Bone marrow (tissue), 2 donors: ENCODE measurements at regions not wholly inside any gene's neighbourhood (a gene's known extent, or its start where the extent isn't known, plus 50 kb on each side); places are given as distances from the start of the nearest gene placed in this dataset.

Experiments used
- DNase-seq, 2 donors: peaks; one replicate each; lab custom pipeline; 2025; lab: John Stamatoyannopoulos, UW

DNA sequence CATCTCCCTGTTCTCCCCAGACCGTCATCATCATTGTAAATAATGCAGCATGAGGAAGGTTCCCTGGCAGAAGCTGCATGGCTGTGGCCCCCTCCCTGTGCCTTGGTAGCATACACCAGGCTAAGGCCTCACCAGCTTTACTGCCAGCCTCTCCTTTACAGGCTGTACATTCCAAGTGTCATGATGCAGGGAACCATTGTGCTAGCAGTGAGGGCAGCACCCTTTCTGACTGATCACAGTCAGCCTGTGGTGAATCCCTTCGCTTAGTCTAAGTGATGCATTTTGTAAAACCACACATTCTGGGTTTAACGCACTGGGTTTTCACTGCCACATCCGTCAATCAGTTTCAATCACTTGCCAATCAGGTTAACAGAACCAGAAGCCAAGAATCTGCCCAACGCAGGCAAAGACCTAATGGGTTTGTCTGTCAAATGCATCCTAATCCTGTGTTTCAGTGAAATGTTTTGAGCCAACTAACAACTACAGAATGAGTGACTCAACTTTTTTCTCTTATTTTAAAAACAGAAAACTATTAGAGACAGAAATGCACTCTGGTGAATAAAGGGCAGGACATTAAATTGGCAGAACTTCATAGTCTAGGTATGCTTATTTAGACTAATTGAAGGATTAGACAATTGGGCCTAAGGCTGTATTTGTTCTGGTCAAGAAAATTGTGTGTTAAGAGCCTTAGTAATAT, 225.9 kb upstream of the DPH6 start:
- DNase-seq, result no peak

DNA sequence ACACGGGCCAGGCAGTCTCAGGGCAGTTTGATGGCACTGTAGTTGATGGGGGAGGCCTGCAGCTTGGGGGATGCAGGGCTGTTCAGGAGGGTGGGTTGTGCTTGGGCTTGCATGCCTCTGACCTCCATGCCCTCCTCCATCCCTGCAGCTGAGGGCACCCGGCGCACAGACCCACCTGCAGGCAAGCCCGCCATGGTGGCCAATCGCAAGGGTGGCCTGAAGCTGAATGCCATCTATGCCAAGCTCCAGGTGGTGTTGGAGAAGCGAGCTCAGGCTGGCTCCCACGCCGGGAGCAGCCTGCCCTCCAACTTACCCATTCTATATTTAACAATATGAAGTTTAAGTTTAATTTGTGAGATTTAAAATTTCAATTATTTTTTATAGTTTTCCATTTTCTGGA, 228.7 kb upstream of the DPH6 start:
- DNase-seq, result no peak

DNA sequence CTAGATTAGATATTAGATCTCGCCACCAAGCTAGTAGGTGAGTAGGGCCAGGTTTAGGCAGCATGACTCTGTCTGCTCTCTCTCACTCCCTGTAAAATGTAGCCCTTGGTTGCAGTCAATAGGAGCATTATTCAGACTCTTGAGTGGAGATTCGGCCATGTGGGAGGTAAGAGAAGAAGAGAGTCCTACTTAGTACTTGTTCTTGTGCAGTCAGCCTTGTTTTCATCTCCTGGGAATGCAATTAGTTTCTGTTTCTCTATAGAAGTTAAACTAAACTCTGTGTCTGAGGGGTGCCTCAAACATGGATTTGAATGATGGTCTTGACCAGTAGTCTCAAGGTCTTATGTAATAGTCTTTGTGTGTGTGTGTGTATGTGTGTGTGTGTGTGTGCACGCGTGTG, 229.5 kb upstream of the DPH6 start:
- DNase-seq, result no peak

DNA sequence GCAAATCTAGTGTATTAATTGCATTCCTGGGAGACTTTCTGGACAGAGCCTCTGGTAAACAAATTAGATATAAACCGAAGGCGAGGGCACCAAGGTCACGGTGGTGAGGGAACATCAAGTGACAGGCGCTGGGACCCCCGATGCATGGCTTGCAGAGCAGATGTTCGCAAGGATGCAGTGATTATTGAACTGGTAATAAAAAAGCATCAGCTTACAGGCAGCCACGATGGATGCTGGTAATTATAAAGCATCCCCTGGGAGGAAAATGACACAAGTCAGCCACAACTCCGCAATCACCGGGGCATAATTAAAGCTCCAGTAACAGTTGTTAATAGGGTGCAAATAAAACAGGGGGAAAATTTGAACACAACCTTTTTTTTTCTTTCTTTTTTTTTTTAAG, 231.1 kb upstream of the DPH6 start:
- DNase-seq, result no peak

DNA sequence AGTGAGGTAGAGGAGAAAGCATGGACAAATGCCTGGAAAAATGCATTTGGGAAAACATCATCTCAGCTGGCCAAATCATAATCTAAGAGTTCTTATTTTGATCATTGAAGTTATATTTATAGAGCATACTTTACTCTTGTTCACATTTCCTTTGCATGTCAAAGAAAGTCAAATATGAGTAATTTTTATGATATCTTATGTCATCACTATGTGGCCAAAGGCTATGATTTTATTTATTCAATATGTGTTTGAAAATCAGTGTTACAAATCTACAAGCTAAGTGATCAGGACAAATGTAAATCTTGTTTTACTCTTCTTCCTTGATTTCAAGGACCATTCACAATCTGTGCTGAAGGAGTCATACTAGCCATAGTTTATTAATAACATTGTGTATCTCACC, 237.2 kb upstream of the DPH6 start:
- DNase-seq, result no peak

DNA sequence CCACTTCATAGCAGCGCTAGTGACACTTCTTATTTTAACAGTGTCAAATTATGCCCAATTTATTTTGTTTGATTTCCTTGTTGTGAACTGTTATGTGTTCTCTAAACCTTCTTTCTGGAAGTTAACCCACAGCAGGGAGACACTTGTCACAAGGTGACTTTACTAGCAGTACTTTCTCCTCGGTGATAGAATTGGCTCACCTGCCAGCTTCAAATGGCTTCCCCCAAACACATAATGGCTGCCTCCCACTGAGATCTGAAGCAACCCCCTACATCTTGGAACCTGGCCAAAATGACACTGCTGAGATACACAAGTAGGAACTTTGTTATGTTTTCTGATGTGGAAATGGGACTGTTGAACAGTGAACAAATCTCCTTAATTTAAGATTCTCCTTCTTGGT, 238.8 kb upstream of the DPH6 start:
- DNase-seq, result no peak

DNA sequence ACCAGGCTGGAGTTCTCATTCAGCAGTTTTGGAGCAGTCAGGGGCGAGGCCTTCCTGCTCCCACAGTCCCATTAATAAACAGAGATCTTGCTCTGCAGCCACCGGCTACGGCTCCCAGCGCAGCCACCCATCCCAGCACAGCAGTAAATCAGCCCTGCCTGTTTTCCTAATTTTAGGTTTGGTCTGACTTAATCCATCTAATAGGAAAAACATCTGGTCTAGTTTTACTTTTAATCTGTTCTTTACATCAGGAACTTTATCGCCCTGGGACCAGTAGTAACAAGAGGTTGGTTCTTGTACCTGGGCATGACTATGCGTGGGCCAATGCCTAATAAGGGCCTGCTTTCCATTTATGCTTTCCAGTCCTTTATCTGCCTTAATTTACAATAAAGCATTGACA, 264.0 kb upstream of the DPH6 start:
- DNase-seq, result no peak

DNA sequence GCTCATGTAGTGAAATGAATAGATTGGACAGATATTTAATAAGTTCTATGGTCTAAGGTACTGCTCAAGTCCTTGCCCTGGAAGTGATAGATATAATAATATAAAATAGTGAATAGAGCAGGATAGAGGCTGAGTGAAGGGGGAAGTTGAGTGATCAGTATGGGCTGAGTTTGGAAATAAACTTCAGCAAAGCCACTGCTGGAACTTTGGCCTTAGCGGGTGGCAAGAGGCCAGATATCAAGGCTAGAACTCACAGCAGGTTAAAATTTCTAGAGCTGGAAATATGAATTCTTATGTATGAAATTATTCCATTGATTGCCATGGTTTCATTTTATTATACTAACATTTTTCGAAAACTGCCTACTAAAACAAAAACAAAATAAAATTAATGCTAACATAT, 267.6 kb upstream of the DPH6 start:
- DNase-seq, result no peak

DNA sequence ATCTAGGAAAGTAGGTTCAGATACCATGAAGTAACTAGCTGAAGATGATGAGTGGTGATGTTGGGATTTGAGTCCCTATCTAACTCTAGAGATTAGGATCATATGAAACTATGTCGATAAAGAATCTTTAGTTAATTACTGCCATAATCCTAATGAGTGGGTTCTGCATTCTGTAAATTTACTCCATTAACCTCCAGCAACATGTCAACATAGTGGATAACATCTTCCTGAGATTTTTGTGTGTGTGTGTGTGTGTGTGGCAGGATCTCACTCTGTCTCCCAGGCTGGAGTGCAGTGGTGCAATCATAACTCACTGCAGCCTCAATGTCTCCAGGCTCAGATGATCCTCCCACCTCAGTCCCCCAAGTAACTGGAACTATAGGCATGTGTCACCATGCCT, 272.9 kb upstream of the DPH6 start:
- DNase-seq, result no peak

DNA sequence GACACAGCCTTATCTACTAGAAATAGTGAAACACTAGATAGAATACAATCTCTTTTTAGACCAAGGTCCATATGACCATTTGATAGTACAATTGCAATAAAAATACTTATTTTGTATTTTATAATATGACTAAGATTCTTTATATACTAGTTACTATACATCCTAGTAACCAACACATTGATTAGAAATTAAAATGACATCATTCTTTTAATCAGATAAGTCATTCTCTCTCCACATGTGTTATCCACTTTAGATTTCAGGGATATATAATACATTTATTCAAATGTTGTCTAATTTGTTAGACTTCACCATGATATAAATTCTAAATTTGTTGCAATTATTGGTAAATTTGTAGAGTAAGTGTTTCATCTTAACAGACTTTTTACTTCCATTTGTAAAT, 276.2 kb upstream of the DPH6 start:
- no peak for DNase-seq

DNA sequence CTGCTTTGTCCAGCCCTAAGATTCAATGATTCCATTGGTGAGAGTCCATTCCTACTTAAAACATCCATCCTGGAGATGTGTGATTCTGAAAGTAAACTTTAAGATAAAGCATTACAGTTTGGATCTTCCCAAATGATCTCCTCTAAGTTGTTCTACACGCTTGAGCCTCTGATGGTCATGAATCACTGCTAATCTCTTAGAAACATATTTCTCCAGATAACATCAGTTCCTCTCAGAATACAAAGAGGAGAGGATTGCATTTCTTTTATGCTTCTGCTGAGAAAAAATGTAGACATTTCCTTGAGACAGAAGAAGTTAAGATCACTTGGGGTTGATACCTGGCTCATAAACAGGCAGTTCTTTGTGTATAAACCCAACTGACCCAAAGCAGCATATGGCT, 281.2 kb upstream of the DPH6 start:
- no peak for DNase-seq

DNA sequence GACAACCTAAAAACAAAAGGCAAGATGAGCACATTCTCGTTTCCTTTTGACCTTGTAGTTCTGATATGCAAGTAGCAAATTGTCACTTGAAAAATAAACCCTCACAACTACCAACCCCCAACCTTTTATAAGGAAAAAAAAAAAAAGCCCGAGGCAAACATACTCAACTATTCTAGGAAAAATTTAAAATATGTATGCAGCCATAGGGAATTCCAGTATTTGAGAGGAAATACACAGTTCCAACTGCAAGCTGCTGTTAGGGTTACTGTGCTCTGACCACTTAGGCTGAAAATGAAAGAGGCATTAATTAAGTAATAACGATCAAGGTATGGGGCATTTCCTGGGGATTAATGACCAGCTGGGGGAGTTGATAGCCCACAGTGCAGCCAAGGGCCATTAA, 281.9 kb upstream of the DPH6 start:
- DNase-seq, result no peak

DNA sequence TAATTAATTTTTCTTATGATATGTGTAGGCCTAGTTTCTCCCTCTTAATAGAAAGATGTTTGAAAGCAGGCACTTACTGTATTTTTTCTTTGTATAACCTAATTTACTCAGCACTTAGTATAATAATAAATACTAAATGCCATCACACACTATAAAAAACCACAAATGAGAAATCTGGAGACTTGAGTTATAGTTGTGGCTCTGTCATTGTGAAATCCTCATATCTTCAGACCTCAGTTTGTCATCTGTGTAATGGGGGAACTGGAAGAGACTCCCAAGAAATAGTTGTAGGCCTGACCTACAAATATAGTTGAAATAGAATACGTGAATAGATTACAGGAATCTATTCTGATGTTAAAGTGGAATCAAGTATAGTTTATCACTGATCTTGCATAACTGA, 287.6 kb upstream of the DPH6 start:
- DNase-seq, result no peak

DNA sequence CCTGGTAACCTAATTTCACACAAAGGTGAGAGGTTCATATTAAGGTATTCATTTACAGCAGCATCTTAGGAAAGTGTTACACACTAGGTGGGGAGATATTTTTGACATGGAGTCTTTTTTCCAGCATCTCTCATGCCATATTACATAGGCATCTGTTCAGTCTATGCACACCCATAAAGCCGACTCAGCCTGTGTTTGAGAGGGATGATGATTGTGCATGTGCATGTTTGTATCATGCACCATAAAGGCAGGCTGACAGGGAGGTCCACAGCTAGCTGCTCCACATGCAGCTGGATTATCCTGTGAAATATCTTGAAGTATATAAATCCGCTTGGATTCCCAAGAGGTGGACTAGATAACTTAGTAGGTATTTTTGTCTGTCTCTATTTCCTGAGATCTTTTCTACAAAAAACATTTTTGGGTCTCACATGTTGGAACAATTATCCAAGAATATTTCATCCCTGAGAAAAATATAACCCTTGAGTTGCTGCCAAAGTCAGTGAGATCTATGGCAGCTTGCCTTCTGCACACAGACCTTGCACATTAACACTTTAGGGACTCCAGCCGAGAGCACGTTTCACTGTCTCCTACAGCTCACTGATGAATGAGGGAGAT, 288.4 kb upstream of the DPH6 start:
- no peak for DNase-seq

DNA sequence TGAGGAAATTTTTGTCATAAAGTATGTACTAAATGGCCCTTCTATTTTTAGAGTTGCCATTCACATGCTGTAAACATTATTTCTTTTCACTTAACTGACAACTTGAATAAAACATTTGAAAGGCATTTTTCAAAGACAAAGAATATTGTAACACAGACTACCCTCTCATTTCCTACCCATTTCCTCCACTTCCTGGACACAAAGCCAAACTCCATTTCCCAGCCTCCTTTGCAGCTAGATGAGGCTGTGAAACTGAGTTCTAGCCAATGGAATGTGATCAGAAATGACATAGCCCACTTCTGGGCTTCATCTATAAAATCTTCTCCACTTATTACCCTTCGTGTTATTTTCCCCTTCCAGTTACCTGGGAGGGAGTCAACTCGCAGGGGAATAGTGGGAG, 288.9 kb upstream of the DPH6 start:
- DNase-seq, result no peak

DNA sequence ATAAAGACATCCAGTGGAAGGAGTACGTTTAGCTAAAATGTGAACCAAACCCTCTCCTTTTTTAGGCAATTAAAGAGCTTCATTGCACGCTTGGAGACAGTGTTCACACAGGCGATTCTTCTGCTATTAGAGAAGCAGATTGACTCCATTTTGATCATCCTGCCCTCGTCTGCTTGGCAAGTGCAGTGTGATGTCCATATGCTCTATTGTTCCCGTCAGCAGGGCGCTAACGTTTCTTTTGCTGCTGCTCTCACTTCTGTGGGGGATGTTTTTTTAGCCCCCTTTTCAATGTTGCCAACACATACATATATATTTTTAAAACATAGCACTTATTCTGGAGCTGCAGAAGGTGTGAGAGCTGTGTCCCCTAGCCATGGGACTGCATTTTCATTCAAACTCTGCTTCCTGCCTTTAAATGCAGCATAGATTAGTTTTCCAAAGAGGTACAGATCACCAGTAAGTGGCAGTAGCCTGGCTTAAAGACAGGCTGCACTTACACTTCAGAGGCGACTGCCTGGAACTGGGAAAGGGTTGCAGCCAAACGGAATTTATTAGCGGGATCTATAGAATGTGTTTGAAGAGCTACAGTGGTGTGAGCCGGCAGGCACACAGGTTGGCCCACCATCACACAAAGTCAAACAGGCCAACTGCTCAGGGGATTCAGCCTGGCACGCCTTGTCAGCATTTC, 292.6 kb upstream of the DPH6 start:
- no peak for DNase-seq

DNA sequence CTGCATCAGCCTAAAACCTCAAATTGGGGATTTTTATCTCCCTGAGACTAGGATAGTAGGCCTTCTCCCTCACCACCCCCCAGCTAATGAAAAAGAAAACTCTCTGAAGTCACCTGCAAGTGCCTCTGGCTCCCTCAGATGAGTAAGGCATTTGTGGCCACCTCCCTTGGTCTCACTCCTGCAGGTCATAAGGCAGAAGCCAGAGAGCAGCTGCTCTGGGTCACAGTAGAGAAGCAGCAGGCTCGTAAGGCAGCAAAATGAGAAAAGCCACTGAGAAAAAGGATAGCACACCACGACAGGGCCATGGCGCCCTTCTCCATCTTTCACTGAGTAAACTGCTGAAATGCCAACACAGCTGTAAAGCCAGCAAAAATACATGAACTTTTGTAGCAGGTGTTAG, 296.7 kb upstream of the DPH6 start:
- DNase-seq, result no peak

DNA sequence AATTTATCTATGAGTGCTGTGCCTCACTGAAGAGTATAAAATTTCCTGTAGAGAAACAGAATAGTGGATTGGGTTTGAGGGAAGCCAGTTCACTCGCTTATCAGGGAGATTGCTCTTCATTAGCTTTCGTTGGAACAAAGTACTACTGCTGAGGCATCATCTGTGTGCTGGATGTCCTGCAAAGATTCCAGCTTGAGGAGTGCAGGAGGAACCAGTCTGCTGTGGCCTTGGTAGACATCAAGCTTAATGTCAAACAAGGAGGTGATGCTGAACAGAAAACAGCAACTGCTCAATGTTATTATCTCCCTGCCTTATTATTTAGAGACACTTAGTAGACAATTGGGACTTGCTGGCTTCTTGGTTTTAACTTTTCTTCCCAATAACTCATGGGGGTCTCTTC, 297.5 kb upstream of the DPH6 start:
- no peak for DNase-seq

DNA sequence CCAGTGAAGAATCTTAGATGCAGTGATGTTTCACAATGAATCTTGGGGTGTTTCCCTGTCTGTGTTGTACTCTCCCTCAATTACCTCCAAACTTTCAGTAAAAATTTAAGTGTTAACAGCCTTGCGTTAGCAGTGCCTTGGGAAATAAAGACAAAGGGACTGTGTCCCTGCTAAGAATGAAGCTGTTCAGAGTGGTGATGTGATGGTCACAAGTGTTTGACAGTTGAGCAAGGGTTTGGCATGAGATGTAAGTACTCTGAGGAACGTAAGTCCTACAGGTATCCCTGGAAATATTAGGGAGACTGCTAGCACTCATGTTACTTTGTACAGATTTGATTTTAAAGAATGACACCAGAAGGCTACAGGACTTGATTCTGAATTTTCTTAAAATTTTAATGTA, 304.3 kb upstream of the DPH6 start:
- no peak for DNase-seq

DNA sequence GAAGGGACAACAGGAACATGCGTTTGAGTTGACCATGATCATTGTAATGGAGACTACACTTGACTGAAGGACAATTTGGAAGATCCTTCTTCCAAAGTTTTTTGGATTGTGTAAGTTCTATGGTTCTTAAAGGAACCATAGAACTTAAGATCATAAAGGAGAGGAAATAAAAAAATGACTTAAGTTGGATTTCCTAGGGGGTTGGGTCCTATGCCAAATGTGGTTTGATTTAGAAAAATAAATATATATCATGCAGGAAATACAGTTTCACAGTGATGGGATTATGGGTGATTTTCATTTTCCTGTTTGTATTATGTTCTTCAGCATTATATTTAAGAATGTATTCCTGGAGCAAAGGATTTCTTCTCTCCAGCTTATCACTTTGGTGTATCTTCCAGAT, 305.5 kb upstream of the DPH6 start:
- no peak for DNase-seq

DNA sequence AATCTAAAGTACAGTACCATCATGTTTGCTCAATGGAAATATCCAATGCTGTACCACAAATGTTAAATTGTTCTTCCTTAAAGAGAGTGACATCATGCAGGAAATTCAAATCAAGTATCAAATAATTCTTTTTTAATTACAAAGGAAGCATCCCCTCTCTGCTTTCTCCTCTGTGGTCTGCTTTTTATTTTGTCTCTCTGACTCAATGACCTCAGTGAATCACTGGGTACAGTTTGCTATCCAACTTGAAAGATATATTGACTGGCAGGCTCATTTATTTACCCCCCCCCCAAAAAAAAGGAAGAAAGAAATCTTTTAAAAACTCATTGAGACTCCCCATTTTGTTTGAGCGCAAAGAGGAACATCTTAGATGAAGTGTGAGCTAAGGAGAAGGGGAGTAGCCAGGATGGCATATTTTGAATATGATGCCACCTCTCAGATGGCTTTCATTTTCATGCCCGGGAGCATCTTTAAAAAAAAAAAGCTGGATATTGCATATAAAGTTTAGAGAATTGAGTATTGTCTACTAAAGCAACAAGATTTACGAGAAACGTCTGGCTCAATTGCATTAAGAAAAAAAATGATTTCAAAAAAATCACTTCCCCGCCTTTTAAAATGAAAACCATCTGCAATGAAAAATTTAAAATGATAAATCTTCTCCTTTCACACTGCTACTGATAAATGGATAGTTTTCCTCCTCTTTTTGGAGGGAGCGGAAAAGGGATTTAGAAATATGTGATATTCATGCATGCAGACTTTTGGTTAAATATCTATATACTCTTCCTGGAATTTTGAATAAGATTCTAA, 307.1 kb upstream of the DPH6 start:
- DNase-seq, result no peak

DNA sequence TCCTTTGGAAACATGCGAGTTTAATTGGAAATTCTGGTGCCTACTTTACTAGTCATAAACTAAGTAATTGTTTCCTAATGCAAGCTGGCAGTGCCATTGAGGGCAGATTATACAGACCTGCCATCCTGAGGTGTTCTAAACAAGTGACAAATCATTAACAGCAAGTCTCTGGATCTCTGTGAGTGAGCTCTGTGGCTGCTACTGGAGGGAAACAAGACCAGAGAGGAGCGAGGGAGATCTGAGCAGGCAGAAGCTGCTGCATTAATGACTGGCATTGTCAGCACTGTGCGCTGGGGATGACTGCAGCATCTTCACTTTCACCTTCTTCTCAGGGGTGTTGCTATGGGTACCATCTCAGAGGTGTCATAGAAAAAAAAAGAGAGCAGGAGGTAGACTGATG, 308.4 kb upstream of the DPH6 start:
- DNase-seq, result no peak
